Hematopoietic multipotent progenitor cell treated with erythropoietin and hydrocortisone succinate and interleukin-3 and kit ligand, for 4 days (in vitro differentiated cells): ENCODE measurements at regions not wholly inside any gene's neighbourhood (a gene's known extent, or its start where the extent isn't known, plus 50 kb on each side); places are given as distances from the start of the nearest gene placed in this dataset.

Source experiments
- DNase-seq: peaks from one replicate; pipeline ENCODE4 v3.0.0-alpha.2; 2015

DNA sequence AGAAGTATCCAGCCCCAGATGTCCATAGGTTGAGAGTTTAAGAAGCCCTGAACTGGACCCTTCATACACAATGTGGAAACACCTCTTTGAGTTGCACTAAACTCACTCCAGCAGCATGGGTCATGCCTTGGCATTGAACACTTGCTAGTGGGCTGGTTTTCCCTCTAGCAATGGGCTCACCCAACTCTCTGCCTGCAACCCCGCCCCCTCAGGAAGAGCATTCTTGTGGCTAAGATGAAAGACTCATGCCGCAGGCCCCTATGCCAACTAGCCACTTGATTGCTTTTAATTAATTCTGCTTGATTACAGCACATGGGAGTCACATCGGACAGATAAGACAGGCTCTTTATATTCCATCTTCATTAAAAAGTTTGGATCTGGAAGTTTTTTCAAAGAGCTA is 136.5 kb upstream of the GJB5 start:
- DNase-seq, result no peak

- DNase-seq, result no peak
Observed at GRCh38 chr1:34619256-34619655, 135.6 kb upstream of the GJB5 start.

DNA sequence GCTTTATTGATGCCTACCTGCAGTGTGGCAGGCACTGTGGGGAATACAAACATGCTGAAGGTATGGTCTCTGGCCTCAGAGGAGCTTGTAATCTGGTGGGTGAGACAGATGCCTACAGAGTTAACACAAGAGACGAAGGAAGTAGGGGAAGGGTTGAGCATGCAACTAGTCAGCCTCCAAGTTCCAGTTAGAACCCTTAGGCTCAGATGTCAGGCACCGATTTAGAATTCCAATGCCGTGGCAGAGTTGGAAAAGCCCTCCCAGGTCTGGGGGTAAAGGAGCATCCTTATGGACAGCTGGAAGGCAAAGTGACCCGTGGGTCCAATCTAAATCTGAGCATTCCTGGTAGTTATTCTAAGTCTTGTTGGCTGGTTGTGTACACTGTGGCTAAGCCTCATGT is 132.9 kb upstream of the GJB5 start:
- DNase-seq, result no peak

GRCh38 chr1:34625521-34626015 is 129.3 kb upstream of the GJB5 start:
- peak; percentile 60 for DNase-seq

- peak; percentile 44 for DNase-seq
Observed at GRCh38 chr1:34627465-34628240, 127.2 kb upstream of the GJB5 start.

DNA sequence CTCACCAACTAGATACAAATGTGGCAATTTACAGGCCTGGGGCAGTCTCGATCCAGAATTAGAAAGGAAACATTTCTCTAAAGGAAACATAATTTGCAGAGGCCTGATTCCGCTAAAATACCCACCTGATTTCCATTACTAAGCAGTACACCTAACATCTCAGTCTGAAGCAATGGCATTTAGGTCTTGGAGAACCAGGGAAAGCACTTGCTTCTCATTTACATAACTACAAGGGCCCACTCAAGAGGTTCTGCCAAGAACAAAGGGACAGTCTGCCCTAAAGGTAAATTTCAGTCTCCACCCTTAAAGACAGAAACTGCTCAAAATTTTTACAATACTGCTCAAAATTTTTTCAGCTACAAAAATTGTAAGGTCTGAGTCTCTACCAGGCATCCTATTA is 123.7 kb upstream of the GJB5 start:
- no peak for DNase-seq

GRCh38 chr1:34639701-34640100 is 115.1 kb upstream of the GJB5 start:
- DNase-seq, result no peak

- no peak for DNase-seq
Observed at GRCh38 chr1:34640654-34641401, 114.0 kb upstream of the GJB5 start.

GRCh38 chr1:34642679-34643078 is 112.2 kb upstream of the GJB5 start:
- DNase-seq, result peak; percentile 29

GRCh38 chr1:34645109-34645688 is 109.6 kb upstream of the GJB5 start:
- no peak for DNase-seq

DNA sequence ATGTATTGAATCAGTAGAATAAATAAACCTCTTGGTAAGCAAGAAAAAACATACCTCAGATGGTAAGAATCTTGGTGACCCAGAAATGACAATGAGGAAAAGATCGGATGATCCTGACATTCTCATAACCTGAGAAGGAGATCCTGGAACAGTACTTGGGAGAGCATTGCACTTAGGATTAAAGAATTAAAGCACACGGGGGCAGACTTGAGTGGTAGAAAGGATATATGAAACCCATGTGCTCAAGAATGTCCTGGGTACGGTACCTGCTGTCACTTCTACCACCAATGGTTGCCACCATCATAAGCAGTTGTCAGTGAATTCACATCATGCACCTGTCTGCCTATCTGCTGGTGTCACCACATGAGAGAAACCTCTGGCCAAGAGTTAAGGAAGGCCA is 108.9 kb upstream of the GJB5 start:
- no peak for DNase-seq

DNA sequence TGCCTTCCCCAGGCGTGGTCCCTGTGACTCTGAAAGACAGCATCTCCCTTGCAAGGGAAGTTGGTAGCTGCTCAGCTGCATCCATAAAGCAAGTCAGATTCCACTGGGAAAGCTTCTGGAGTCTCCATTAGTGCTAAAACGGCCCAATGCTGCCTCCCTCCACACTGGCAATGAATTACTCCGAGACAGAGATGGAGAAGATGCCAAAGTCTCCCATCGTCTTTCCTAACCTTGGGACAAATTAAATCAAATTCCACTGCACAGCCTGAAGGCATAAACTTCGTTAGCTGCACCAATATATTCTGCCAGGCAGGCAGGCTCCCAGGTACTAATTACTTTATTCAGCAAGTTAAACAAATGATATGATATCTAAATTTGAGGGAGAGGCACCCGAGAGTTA is 106.3 kb upstream of the GJB5 start:
- DNase-seq, result no peak

DNA sequence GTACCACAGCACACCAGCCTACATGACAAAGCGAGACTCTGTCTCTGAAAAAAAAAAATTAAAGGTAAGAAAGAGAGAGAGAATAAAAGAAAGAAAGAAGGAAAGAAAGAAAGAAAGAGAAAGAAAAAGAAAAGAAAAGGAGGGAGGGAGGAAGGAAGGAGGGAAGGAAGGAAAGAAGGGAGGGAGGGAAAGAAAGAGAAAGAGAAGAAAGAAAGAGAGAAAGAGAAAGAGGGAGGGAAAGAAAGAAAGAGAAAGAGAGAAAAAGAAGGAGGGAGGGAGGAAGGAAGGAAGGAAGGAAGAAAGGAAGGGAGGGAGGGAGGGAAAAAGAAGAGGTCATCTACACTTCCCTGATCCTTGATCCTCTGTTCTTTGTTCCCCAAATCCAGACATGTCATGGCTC is 104.8 kb upstream of the GJB5 start:
- DNase-seq, result no peak

DNA sequence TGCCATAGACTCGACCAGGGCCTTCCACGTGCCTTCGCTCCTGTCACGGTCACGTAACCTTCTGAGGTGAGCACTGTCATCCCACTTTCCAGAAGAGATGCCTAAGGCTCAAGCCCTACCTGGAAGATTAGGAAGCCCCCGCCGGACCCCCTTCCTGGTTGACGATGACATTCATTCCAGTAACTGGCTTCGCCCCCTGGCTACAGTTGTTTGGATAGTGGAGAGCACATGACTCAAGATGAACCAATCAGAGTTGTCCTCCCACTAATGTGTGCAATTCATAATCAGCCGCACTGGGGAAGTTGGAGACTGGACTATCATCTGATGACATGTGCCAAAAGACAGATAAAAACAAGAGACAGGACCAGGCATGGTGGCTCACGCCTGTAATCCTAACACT is 104.0 kb upstream of the GJB5 start:
- DNase-seq, result no peak

DNA sequence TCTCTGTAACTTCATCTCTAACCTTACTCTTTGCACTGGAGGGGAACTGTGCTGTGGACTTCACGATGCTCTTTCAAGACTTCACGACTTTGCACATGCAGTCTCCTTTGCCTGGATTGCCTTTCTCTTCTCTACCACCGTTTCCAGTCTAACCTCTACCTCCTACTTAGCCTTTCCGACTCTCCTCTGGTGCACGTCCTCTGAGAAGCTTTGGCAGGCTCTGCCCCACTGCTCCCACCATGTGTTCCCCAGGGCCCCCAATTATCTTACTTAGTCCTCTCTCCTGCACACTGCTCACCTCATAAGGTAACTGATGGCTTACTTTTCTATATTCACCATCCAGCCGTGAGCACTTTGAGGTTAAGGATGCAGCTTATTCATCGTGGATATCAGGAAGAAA is 101.7 kb upstream of the GJB5 start:
- DNase-seq, result no peak

GRCh38 chr1:34655206-34655874 is 99.5 kb upstream of the GJB5 start:
- no peak for DNase-seq

DNA sequence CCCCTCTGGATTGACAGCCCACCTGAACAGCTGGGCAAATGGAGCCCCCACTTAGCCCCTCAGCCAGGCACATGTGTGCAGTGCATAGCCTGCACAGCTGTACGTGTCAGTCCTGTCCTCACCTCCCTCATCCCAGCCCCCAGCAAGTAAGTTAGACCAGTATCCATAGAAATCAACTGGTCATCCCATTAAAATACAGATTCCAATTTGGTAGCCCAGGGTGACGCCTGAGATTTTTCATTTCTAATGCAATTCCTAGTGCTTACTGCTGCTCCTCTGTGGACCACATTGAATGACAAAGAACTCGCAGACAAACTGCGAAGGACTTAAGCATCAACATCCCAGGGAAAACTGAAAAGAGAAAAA is 99.0 kb upstream of the GJB5 start:
- DNase-seq, result no peak

DNA sequence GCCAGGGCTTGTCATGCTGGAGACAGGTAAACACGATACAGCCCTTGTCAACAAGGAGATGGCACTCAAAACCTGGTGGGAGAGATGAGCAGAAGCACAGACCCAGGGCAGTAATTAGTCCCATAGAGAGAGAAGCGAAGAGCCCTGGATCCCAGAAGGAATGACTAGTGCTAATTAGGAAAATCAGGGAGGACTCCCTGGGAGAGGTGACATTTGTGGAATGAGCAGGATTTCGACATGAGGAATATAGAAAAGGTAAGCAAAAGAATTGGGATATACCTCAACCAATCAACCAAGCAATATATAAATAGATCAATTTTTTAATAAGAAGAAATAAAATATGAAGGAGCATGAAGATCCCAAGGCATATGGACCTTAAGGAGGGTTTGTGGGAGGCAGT is 98.5 kb upstream of the GJB5 start:
- no peak for DNase-seq

- no peak for DNase-seq
Observed at GRCh38 chr1:34656731-34657130, 98.1 kb upstream of the GJB5 start.

DNA sequence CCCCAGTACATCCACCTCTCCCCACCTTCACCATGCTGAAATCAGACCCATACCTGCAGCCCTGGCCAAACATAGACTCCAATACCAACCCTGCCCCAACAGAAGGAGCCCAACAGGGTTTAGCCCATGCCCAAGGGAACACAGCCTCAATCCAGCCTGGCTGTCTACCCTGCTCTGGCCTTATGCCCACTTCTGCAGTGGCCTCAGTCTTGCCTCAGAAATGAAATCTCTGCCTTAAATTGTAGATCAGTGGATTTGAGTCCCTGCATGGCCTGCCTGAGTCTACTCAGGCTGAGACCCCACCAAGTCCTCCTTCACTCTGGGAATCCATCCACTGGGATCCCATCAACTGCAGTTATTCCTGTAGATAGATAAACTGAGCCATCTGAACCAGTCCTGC is 97.6 kb upstream of the GJB5 start:
- no peak for DNase-seq

GRCh38 chr1:34657849-34658248 is 97.0 kb upstream of the GJB5 start:
- no peak for DNase-seq

DNA sequence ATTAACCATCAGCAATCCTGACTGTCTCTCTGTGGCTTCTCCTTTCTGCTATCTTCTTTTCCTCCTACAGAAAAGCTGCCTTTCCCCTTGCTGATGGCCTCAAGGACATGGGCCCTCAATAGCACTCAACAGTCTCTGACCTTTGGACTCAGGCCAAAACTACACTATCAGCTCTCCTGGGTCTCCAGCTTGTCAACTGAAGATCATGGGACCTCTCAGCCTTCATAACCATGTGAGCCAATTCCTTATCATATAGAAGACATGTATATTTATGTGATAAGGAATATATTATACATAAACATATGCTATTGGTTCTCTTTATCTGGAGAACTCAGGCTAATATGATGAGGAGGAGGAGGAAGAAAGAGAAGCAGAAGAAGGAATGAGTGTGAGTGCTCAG is 91.8 kb upstream of the GJB5 start:
- DNase-seq, result peak; percentile 86

GRCh38 chr1:34668063-34668462 is 86.8 kb upstream of the GJB5 start:
- no peak for DNase-seq

DNA sequence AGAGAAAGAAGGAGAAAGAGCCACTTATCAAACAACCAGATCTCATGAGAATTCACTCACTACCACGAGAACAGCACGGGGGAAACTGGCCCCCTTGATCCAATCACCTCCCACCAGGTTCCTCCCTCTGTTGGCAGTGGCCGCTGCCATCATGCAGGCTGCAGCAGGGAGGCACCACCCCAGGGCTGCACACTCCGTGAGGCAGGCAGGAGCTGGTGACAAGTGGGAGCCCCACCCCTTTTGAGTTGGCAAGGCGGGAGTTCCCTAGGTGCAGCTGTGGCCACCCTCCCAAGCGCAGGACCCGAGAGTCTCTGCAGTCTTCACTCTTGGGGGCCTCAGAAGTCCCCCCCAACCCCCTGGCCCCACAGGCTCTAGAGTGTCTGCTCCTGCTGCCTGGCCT is 83.9 kb upstream of the GJB5 start:
- no peak for DNase-seq
